GM12873 (cell line): ENCODE measurements at regions not wholly inside any gene's neighbourhood (a gene's known extent, or its start where the extent isn't known, plus 50 kb on each side); places are given as distances from the start of the nearest gene placed in this dataset.

Source experiments
- CTCF ChIP-seq: IDR thresholded peaks from 2 replicates; pipeline ENCODE4 v1.5.1; 2012; ENCODE audit warnings: low read depth, mild to moderate bottlenecking, moderate library complexity, low read length, control low read depth; ENCODE audit not compliant: insufficient read depth; ENCODE audit errors: missing control alignments

GRCh38 chr18:25931126-25931525 is 159.3 kb downstream of the SS18 start:
- TF ChIP-seq CTCF = no peak

- TF ChIP-seq CTCF = no peak
Observed at GRCh38 chr18:25929787-25930186, 160.6 kb downstream of the SS18 start.

- TF ChIP-seq CTCF = no peak
Observed at GRCh38 chr18:25927830-25928229, 162.6 kb downstream of the SS18 start.

- TF ChIP-seq CTCF = no peak
Observed at GRCh38 chr18:25923193-25923592, 167.2 kb downstream of the SS18 start.

- peak; percentile 88 for TF ChIP-seq CTCF
Observed at GRCh38 chr18:25921677-25922421, 168.6 kb downstream of the SS18 start.

- TF ChIP-seq CTCF = peak; percentile 40
Observed at GRCh38 chr18:25915907-25916306, 174.5 kb downstream of the SS18 start.

GRCh38 chr18:25898965-25899364 is 191.4 kb downstream of the SS18 start:
- TF ChIP-seq CTCF = no peak
